ENCODE measurements at regions not wholly inside any gene's neighbourhood (a gene's known extent, or its start where the extent isn't known, plus 50 kb on each side); places are given as distances from the start of the nearest gene placed in this dataset.
"Not testable (repeated sequence)": the region's sequence is repeated elsewhere in the genome, so short reads cannot be mapped to it uniquely, and the experiment has no call there.

GRCh38 chr6:135555550-135555949, 58.0 kb upstream of the AHI1 start:
- no peak for DNase-seq (ENCODE audit: low read depth in 2 of 2, low spot score in 1 of 2)

- no peak for DNase-seq (ENCODE audit: low read depth in 2 of 2, low spot score in 1 of 2)
These were observed 60.0 kb upstream of the AHI1 start for GRCh38 chr6:135557582-135557981.

- not testable (repeated sequence) for DNase-seq (ENCODE audit: low read depth in 2 of 2, low spot score in 1 of 2)
These were observed 68.1 kb upstream of the AHI1 start for GRCh38 chr6:135565605-135566004.

- DNase-seq (ENCODE audit: low read depth in 2 of 2, low spot score in 1 of 2): no peak
These were observed 69.0 kb upstream of the AHI1 start for GRCh38 chr6:135566311-135567068.

- DNase-seq (ENCODE audit: low read depth in 2 of 2, low spot score in 1 of 2): no peak
These were observed 70.0 kb upstream of the AHI1 start for GRCh38 chr6:135567375-135568083.

GRCh38 chr6:135568379-135568778, 70.8 kb upstream of the AHI1 start:
- peak in 1 of 2 donors; percentile 7 for DNase-seq (ENCODE audit: low read depth in 2 of 2, low spot score in 1 of 2)

- DNase-seq (ENCODE audit: low read depth in 2 of 2, low spot score in 1 of 2): no peak
These were observed 74.5 kb upstream of the AHI1 start for GRCh38 chr6:135572051-135572450.

GRCh38 chr6:135575629-135576028, 78.1 kb upstream of the AHI1 start:
- DNase-seq (ENCODE audit: low read depth in 2 of 2, low spot score in 1 of 2): no peak

GRCh38 chr6:135576055-135576454, 78.5 kb upstream of the AHI1 start:
- DNase-seq (ENCODE audit: low read depth in 2 of 2, low spot score in 1 of 2): no peak

GRCh38 chr6:135577059-135577538, 79.6 kb upstream of the AHI1 start:
- DNase-seq (ENCODE audit: low read depth in 2 of 2, low spot score in 1 of 2): no peak

- no peak for DNase-seq (ENCODE audit: low read depth in 2 of 2, low spot score in 1 of 2)
These were observed 81.4 kb upstream of the AHI1 start for GRCh38 chr6:135578976-135579375.

GRCh38 chr6:135581211-135581610, 83.7 kb upstream of the AHI1 start:
- DNase-seq (ENCODE audit: low read depth in 2 of 2, low spot score in 1 of 2): no peak

- no peak for DNase-seq (ENCODE audit: low read depth in 2 of 2, low spot score in 1 of 2)
These were observed 85.8 kb upstream of the AHI1 start for GRCh38 chr6:135583256-135583761.

GRCh38 chr6:135586388-135586787, 88.8 kb upstream of the AHI1 start:
- no peak for DNase-seq (ENCODE audit: low read depth in 2 of 2, low spot score in 1 of 2)

- no peak for DNase-seq (ENCODE audit: low read depth in 2 of 2, low spot score in 1 of 2)
These were observed 89.3 kb upstream of the AHI1 start for GRCh38 chr6:135586844-135587243.

- no peak for DNase-seq (ENCODE audit: low read depth in 2 of 2, low spot score in 1 of 2)
These were observed 94.7 kb upstream of the AHI1 start for GRCh38 chr6:135592276-135592675.

- no peak for DNase-seq (ENCODE audit: low read depth in 2 of 2, low spot score in 1 of 2)
These were observed 96.5 kb upstream of the AHI1 start for GRCh38 chr6:135594000-135594399.

- no peak for DNase-seq (ENCODE audit: low read depth in 2 of 2, low spot score in 1 of 2)
These were observed 102.7 kb upstream of the AHI1 start for GRCh38 chr6:135600086-135600702.

GRCh38 chr6:135600931-135601330, 103.4 kb upstream of the AHI1 start:
- DNase-seq (ENCODE audit: low read depth in 2 of 2, low spot score in 1 of 2): no peak

- no peak for DNase-seq (ENCODE audit: low read depth in 2 of 2, low spot score in 1 of 2)
These were observed 104.3 kb upstream of the AHI1 start for GRCh38 chr6:135601857-135602256.

- DNase-seq (ENCODE audit: low read depth in 2 of 2, low spot score in 1 of 2): no peak
These were observed 105.7 kb upstream of the AHI1 start for GRCh38 chr6:135603249-135603648.
